Esophagus muscularis mucosa (tissue), 4 donors: ENCODE measurements at regions not wholly inside any gene's neighbourhood (a gene's known extent, or its start where the extent isn't known, plus 50 kb on each side); places are given as distances from the start of the nearest gene placed in this dataset.

ENCODE experiments used
- CTCF ChIP-seq, 3 experiments: fragments of 200-600 bp in 2 of 3; fragments of 450-650 bp in 1 of 3; sonication (generic) in 2 of 3; IDR thresholded peaks; one replicate each; pipeline ENCODE4 v1.5.1; 2017 to 2019; ENCODE audit warnings: antibody characterized with exemption in 3 of 3, mild to moderate bottlenecking in 2 of 3, moderate library complexity in 1 of 3
- EP300 ChIP-seq: sonication (generic); formaldehyde crosslinking; IDR thresholded peaks from one replicate; pipeline ENCODE4 v1.6.1; 2017; ENCODE audit warnings: antibody characterized with exemption
- POLR2A ChIP-seq: fragments of 450-650 bp; IDR thresholded peaks from one replicate; pipeline ENCODE4 v1.6.1; 2017; ENCODE audit warnings: antibody characterized with exemption, moderate library complexity, mild to moderate bottlenecking, low read depth
- POLR2AphosphoS5 ChIP-seq, 2 donors: sonication (generic); formaldehyde crosslinking; IDR thresholded peaks; one replicate each; pipeline ENCODE4 v1.6.1; 2017; ENCODE audit warnings: antibody characterized with exemption in 2 of 2

DNA sequence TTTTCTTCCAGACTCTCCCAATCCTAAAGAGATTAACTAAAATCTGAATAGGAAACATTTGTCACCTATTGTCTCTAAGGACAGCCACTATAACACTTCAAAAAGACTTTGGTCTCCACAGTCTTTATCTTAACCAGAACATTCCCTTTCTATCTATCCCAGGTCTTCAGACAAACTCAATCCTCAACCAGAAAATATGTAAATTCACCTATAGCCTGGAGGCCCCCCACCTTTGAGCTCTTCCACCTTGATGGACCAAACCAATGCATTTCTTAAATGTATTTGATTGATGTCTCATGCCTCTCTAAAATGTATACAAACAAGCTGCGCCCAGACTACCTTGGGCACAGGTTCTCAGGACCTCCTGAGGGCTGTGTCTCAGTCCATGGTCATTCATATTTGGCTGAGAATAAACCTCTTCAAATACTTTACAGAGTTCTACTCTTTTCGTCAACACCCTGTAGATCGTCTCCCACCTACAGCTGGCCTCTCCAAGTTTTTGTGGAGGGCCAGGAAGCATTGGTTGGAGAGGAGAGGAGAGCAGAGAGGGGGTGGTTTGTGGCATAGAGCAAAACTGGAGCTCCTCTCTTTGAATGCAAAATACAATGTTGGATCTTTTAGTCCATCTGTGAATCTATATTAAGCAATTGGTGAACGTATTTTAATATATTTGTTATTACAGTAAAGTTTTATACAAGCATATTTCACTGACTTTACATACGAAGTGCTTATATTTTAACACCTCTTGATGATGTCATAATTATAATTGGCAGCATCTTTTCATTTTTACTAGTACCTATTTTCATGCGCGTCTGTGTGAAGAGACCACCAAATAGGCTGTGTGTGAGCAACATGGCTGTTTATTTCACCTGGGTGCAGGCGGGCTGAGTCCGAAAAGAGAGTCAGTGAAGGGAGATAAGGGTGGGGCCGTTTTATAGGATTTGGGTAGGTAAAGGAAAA is 230.7 kb upstream of the DUSP10 start:
- TF ChIP-seq CTCF (IDR thresholded peaks at IDR 0.05) (no peak), EP300 (no peak), POLR2AphosphoS5 (IDR thresholded peaks at IDR 0.05) (no peak), POLR2A (no peak)
